GM19099 (cell line): ENCODE measurements at regions not wholly inside any gene's neighbourhood (a gene's known extent, or its start where the extent isn't known, plus 50 kb on each side); places are given as distances from the start of the nearest gene placed in this dataset.

Experiments used
- POLR2A ChIP-seq: IDR thresholded peaks from 3 replicates; pipeline ENCODE4 v1.6.1; 2011; ENCODE audit warnings: low read depth; ENCODE audit not compliant: insufficient read length; ENCODE audit errors: extremely low read depth

- no peak for TF ChIP-seq POLR2A
Measured at GRCh38 chr4:152126238-152126637, 365.4 kb upstream of the GATB start.

- TF ChIP-seq POLR2A, result no peak
Measured at GRCh38 chr4:152118819-152119553, 358.2 kb upstream of the GATB start.

GRCh38 chr4:152117933-152118507, 357.2 kb upstream of the GATB start:
- no peak for TF ChIP-seq POLR2A

- no peak for TF ChIP-seq POLR2A
Measured at GRCh38 chr4:152117520-152117919, 356.7 kb upstream of the GATB start.

GRCh38 chr4:152117054-152117453, 356.2 kb upstream of the GATB start:
- no peak for TF ChIP-seq POLR2A

GRCh38 chr4:152115794-152116193, 355.0 kb upstream of the GATB start:
- no peak for TF ChIP-seq POLR2A

GRCh38 chr4:152115118-152115517, 354.3 kb upstream of the GATB start:
- TF ChIP-seq POLR2A, result no peak

- no peak for TF ChIP-seq POLR2A
Measured at GRCh38 chr4:152114562-152114961, 353.8 kb upstream of the GATB start.

GRCh38 chr4:152112887-152113286, 352.1 kb upstream of the GATB start:
- TF ChIP-seq POLR2A, result no peak

- TF ChIP-seq POLR2A, result no peak
Measured at GRCh38 chr4:152112190-152112589, 351.4 kb upstream of the GATB start.

- no peak for TF ChIP-seq POLR2A
Measured at GRCh38 chr4:152110780-152111179, 350.0 kb upstream of the GATB start.

- no peak for TF ChIP-seq POLR2A
Measured at GRCh38 chr4:152109531-152110509, 349.0 kb upstream of the GATB start.

GRCh38 chr4:152107736-152108500, 347.1 kb upstream of the GATB start:
- TF ChIP-seq POLR2A, result no peak

GRCh38 chr4:152106781-152107321, 346.0 kb upstream of the GATB start:
- TF ChIP-seq POLR2A, result no peak
